Cardiac fibroblast (primary cell): ENCODE measurements at regions not wholly inside any gene's neighbourhood (a gene's known extent, or its start where the extent isn't known, plus 50 kb on each side); places are given as distances from the start of the nearest gene placed in this dataset.

ENCODE experiments used
- DNase-seq, 2 donors: peaks; one replicate each; pipeline versions ENCODE4 v3.0.0 to v3.0.0-alpha.2; 2010; ENCODE audit warnings: low read depth in 2 of 2
- H3K4me3 ChIP-seq, 2 donors: replicated peaks in 1 of 2; 1 replicate in 1 of 2; 2 replicates in 1 of 2; pipeline ENCODE4 v1.5.1; 2011; ENCODE audit warnings: low read depth in 2 of 2, low read length in 2 of 2, mild to moderate bottlenecking in 2 of 2, moderate library complexity in 1 of 2
- CTCF ChIP-seq: IDR thresholded peaks from one replicate; pipeline ENCODE4 v1.5.1; 2011; ENCODE audit warnings: low read depth, mild to moderate bottlenecking, low read length, inconsistent platforms

GRCh38 chr5:116358911-116359418, 215.7 kb downstream of the SEMA6A start:
- no peak overlapping the region for H3K4me3 ChIP-seq
- DNase-seq = no peak
- TF ChIP-seq CTCF = no peak

GRCh38 chr5:116358015-116358523, 216.6 kb downstream of the SEMA6A start:
- DNase-seq = no peak
- H3K4me3 ChIP-seq = no peak overlapping the region
- TF ChIP-seq CTCF = no peak

- DNase-seq = no peak
- no peak overlapping the region for H3K4me3 ChIP-seq
- no peak for TF ChIP-seq CTCF
Observed at GRCh38 chr5:116355819-116356601, 218.6 kb downstream of the SEMA6A start.

- no peak overlapping the region for H3K4me3 ChIP-seq
- no peak for TF ChIP-seq CTCF
- no peak for DNase-seq
Observed at GRCh38 chr5:116354699-116355098, 219.9 kb downstream of the SEMA6A start.

- DNase-seq = no peak
- TF ChIP-seq CTCF = no peak
- no peak overlapping the region for H3K4me3 ChIP-seq
Observed at GRCh38 chr5:116347657-116348056, 227.0 kb downstream of the SEMA6A start.

GRCh38 chr5:116343961-116344360, 230.7 kb downstream of the SEMA6A start:
- DNase-seq = no peak
- H3K4me3 ChIP-seq = no peak overlapping the region
- no peak for TF ChIP-seq CTCF
